K562 (cell line): ENCODE measurements at regions not wholly inside any gene's neighbourhood (a gene's known extent, or its start where the extent isn't known, plus 50 kb on each side); places are given as distances from the start of the nearest gene placed in this dataset.

ENCODE experiments used
- ATAC-seq: fragments of 200-7000 bp; cut with Tn5 transposase; 3 replicates; pipeline ENCODE4 v1.9.1; 2020; ENCODE audit warnings: moderate library complexity
- BruUV-seq: library from RNA; stranded (reverse); fragments of 400-500 nt; replicated peaks from 2 replicates; lab custom pipeline; 2021; lab: Mats Ljungman, UMichigan
- CTCF ChIA-PET: fragments of 300-600 bp; formaldehyde crosslinking; extraction: SDS; loops from one replicate; lab custom pipeline; 2021; ENCODE audit warnings: low intra/inter-chr PET ratio; lab: Yijun Ruan, JAX
- POLR2A ChIA-PET: fragments of 300-600, 350-650 bp; sonication (Branson Sonifier 250); formaldehyde crosslinking; extraction: SDS; loops from one replicate; lab custom pipeline; 2021; ENCODE audit warnings: antibody characterized with exemption, inconsistent platforms; lab: Yijun Ruan, JAX
- DNase-seq, 4 experiments: peaks; one replicate each; pipeline versions ENCODE4 v3.0.0 to v3.0.0-alpha.2; 2011 to 2018; ENCODE audit warnings: low spot score in 3 of 4, mixed read lengths in 3 of 4; ENCODE audit errors: extremely low read depth in 1 of 4
- FAIRE-seq: peaks from 2 replicates; lab custom pipeline; 2011; peaks lifted over from hg19 to GRCh38; lab: Jason Lieb, UNC
- H2AFZ ChIP-seq: 2 replicates; pipeline ENCODE4 v1.6.0; 2011; ENCODE audit warnings: low read depth, low read length, control low read depth, inconsistent platforms
- H3K27ac ChIP-seq: fragments of 200-600 bp; 3 replicates; pipeline ENCODE4 v1.8.0; 2011; ENCODE audit warnings: low read depth, mild to moderate bottlenecking, control low read depth, inconsistent platforms, low read length, moderate library complexity, mixed read lengths; ENCODE audit errors: extremely low read depth
- H3K27me3 ChIP-seq, 2 experiments: fragments of 300-600 bp in 1 of 2; 2 replicates in 1 of 2; 3 replicates in 1 of 2; pipeline versions ENCODE4 v1.6.0 to v1.8.0; 2011; ENCODE audit warnings: inconsistent platforms in 2 of 2, low read length in 2 of 2, mild to moderate bottlenecking in 1 of 2, mixed read lengths in 1 of 2, moderate library complexity in 1 of 2; ENCODE audit not compliant: control insufficient read depth in 2 of 2, insufficient read depth in 2 of 2
- H3K36me3 ChIP-seq: fragments of 300-600 bp; 3 replicates; pipeline ENCODE4 v1.8.0; 2011; ENCODE audit warnings: mild to moderate bottlenecking, low read length, inconsistent platforms; ENCODE audit not compliant: control insufficient read depth, insufficient read depth
- H3K4me1 ChIP-seq, 2 experiments: fragments of 200-600 bp in 1 of 2; replicated peaks in 1 of 2; 2 replicates in 1 of 2; 3 replicates in 1 of 2; pipeline versions ENCODE4 v1.5.1 to v1.8.0; 2011; ENCODE audit warnings: inconsistent platforms in 2 of 2, low read length in 2 of 2, mild to moderate bottlenecking in 1 of 2, mixed read lengths in 1 of 2, moderate library complexity in 1 of 2; ENCODE audit not compliant: control insufficient read depth in 2 of 2, insufficient read depth in 2 of 2
- H3K4me2 ChIP-seq: 2 replicates; pipeline ENCODE4 v1.6.1; 2011; ENCODE audit warnings: low read length, control low read depth, inconsistent platforms, mixed read lengths; ENCODE audit not compliant: insufficient read depth
- H3K4me3 ChIP-seq: fragments of 200-600 bp; sonication (generic), shearing (Covaris generic); 2 replicates; pipeline ENCODE4 v1.5.1; 2016; ENCODE audit warnings: control low read depth, inconsistent platforms
- H3K79me2 ChIP-seq: fragments of 200-600 bp; 3 replicates; pipeline ENCODE4 v1.8.0; 2011; ENCODE audit warnings: low read length, inconsistent platforms; ENCODE audit not compliant: control insufficient read depth, insufficient read depth
- H3K9ac ChIP-seq, 2 experiments: 2 replicates each; pipeline versions ENCODE4 v1.6.0 to v1.6.1; 2011; ENCODE audit warnings: low read depth in 2 of 2, low read length in 2 of 2, control low read depth in 1 of 2, inconsistent platforms in 1 of 2, mild to moderate bottlenecking in 1 of 2, mixed read lengths in 1 of 2; ENCODE audit not compliant: insufficient read depth in 1 of 2
- H3K9me1 ChIP-seq: one replicate; pipeline ENCODE4 v1.6.0; 2011; ENCODE audit warnings: inconsistent platforms, mild to moderate bottlenecking, low read length, moderate library complexity; ENCODE audit not compliant: control insufficient read depth, insufficient read depth
- H3K9me3 ChIP-seq: replicated peaks from 2 replicates; pipeline ENCODE4 v1.5.1; 2011; ENCODE audit warnings: low read depth, low read length, inconsistent platforms; ENCODE audit not compliant: control insufficient read depth, insufficient read depth
- H4K20me1 ChIP-seq: replicated peaks from 2 replicates; pipeline ENCODE4 v1.6.1; 2011; ENCODE audit warnings: low read length, inconsistent platforms, mixed read lengths; ENCODE audit not compliant: control insufficient read depth, insufficient read depth
- EZH2 ChIP-seq: IDR thresholded peaks from 2 replicates; pipeline ENCODE4 v1.6.1; 2012; ENCODE audit warnings: low read depth, mild to moderate bottlenecking, inconsistent platforms, low read length, borderline replicate concordance
- GTF2F1 ChIP-seq: IDR thresholded peaks from 2 replicates; pipeline ENCODE4 v1.6.1; 2011; ENCODE audit warnings: low read depth, low read length, improper control_type of control experiment
- KDM4B ChIP-seq, 2 experiments: fragments of 450-650 bp in 1 of 2; sonication (generic) in 1 of 2; IDR thresholded peaks; 2 replicates each; pipeline ENCODE4 v1.6.1; 2016 to 2017; ENCODE audit warnings: borderline replicate concordance in 2 of 2, antibody characterized with exemption in 1 of 2, low read depth in 1 of 2, mild to moderate bottlenecking in 1 of 2
- ZNF696 ChIP-seq: fragments of 250-450 bp; sonication (Bioruptor Pico); conservative IDR thresholded peaks from 2 replicates; pipeline ENCODE4 v1.4.0; 2020; ENCODE audit warnings: mild to moderate bottlenecking, moderate library complexity
- ZNF77 ChIP-seq: fragments of 250-450 bp; sonication (Bioruptor Pico); IDR thresholded peaks from 2 replicates; pipeline ENCODE4 v1.5.0; 2020
- WGBS: fragments of 100-300 bp; shearing (Covaris generic); methylation state at CpG from one replicate; pipeline ENCODE4 v1.1.6; 2016; ENCODE audit warnings: low coverage, mixed read lengths; ENCODE audit not compliant: insufficient coverage; ENCODE audit errors: missing lambda C conversion rate; 5-methylcytosine and 5-hydroxymethylcytosine counted together
- in situ Hi-C: fragments of 300-500 bp; cut with MboI; formaldehyde crosslinking; loops from 4 replicates; pipeline ENCODE4 v1.15.0; 2018; ENCODE audit warnings: inconsistent platforms, mixed read lengths
- intact Hi-C: fragments of 100-400 bp; cut with micrococcal nuclease; formaldehyde crosslinking; loops from 2 replicates; pipeline ENCODE4 v1.14.2; 2022
- TF ChIP-seq, protein P1 (sequence below), 3 experiments: fragments of 200-800 bp in 1 of 3; fragments of 250-450 bp in 1 of 3; fragments of 450-650 bp in 1 of 3; sonication (Bioruptor Pico) in 1 of 3; sonication (Bioruptor generic) in 1 of 3; formaldehyde crosslinking in 1 of 3; IDR thresholded peaks; 2 replicates each; pipeline versions ENCODE4 v1.6.1 to v1.8.0; 2016 to 2022; ENCODE audit warnings: mild to moderate bottlenecking in 2 of 3, missing genetic modification characterization in 2 of 3, missing compliant biosample characterization in 1 of 3, moderate library complexity in 1 of 3
- TF ChIP-seq, protein P2 (sequence below): sonication (generic); formaldehyde crosslinking; IDR thresholded peaks from 2 replicates; pipeline ENCODE4 v1.8.0; 2022; ENCODE audit warnings: mild to moderate bottlenecking, missing genetic modification reagents
- TF ChIP-seq, protein P3 (sequence below), 2 experiments: IDR thresholded peaks in 1 of 2; conservative IDR thresholded peaks in 1 of 2; 2 replicates each; pipeline ENCODE4 v1.6.1; 2016; ENCODE audit warnings: low read depth in 2 of 2, mild to moderate bottlenecking in 1 of 2, missing compliant biosample characterization in 1 of 2, missing genetic modification characterization in 1 of 2, moderate library complexity in 1 of 2

DNA sequence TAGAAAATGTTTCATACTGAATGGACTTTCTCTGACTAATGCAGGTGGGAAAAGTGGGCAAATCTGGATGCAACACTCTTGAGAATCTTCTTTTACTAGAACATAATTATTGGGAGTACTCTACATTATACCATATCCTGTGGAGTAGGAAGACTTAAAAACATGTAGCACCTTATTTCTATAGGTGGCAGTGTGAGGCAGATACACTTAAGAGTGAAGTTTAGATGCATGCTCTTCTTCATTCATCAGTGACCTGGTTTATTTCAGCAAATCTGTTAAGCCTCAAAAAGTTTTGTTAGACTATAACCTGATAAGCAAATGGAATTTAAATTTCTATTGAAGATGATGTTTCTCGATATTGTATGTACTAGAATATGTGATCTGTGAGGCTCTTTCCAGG, 1087.1 kb upstream of the LRRN3 start:
- Histone ChIP-seq H3K9ac (no peak overlapping the region), H3K9me1 (no peaks in the 10 kb centered on the region), H2AFZ (no peak overlapping the region), H3K79me2 (no peaks in the 10 kb centered on the region), H3K4me3 (no peak overlapping the region), H3K36me3 (no peaks in the 10 kb centered on the region), H3K4me2 (no peak overlapping the region), H3K27me3 (no peaks in the 10 kb centered on the region), H3K4me1 (no peaks in the 10 kb centered on the region), H3K27ac (no peak overlapping the region), H4K20me1 (no peaks in the 10 kb centered on the region), H3K9me3 (peaks cover 2% of the 10 kb centered on the region; the same call in 1 of the 2 replicates)
- in situ Hi-C loops = no loop called here
- DNase-seq (no peak), FAIRE-seq (no peak), ATAC-seq (no peak)
- WGBS = 0% methylated on average over 1 of the region's 1 CpG
- intact Hi-C loops = no loop called here
- ChIA-PET POLR2A (no interaction called here), CTCF (no interaction called here)
- no TSS peak for BruUV-seq
- TF ChIP-seq ZNF696 = no peak
- TF ChIP-seq, protein P1, sequence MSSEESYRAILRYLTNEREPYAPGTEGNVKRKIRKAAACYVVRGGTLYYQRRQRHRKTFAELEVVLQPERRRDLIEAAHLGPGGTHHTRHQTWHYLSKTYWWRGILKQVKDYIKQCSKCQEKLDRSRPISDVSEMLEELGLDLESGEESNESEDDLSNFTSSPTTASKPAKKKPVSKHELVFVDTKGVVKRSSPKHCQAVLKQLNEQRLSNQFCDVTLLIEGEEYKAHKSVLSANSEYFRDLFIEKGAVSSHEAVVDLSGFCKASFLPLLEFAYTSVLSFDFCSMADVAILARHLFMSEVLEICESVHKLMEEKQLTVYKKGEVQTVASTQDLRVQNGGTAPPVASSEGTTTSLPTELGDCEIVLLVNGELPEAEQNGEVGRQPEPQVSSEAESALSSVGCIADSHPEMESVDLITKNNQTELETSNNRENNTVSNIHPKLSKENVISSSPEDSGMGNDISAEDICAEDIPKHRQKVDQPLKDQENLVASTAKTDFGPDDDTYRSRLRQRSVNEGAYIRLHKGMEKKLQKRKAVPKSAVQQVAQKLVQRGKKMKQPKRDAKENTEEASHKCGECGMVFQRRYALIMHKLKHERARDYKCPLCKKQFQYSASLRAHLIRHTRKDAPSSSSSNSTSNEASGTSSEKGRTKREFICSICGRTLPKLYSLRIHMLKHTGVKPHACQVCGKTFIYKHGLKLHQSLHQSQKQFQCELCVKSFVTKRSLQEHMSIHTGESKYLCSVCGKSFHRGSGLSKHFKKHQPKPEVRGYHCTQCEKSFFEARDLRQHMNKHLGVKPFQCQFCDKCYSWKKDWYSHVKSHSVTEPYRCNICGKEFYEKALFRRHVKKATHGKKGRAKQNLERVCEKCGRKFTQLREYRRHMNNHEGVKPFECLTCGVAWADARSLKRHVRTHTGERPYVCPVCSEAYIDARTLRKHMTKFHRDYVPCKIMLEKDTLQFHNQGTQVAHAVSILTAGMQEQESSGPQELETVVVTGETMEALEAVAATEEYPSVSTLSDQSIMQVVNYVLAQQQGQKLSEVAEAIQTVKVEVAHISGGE (CRISPR knock-in tag; IDR thresholded peaks at IDR 0.05) = no peak
- TF ChIP-seq, protein P2, sequence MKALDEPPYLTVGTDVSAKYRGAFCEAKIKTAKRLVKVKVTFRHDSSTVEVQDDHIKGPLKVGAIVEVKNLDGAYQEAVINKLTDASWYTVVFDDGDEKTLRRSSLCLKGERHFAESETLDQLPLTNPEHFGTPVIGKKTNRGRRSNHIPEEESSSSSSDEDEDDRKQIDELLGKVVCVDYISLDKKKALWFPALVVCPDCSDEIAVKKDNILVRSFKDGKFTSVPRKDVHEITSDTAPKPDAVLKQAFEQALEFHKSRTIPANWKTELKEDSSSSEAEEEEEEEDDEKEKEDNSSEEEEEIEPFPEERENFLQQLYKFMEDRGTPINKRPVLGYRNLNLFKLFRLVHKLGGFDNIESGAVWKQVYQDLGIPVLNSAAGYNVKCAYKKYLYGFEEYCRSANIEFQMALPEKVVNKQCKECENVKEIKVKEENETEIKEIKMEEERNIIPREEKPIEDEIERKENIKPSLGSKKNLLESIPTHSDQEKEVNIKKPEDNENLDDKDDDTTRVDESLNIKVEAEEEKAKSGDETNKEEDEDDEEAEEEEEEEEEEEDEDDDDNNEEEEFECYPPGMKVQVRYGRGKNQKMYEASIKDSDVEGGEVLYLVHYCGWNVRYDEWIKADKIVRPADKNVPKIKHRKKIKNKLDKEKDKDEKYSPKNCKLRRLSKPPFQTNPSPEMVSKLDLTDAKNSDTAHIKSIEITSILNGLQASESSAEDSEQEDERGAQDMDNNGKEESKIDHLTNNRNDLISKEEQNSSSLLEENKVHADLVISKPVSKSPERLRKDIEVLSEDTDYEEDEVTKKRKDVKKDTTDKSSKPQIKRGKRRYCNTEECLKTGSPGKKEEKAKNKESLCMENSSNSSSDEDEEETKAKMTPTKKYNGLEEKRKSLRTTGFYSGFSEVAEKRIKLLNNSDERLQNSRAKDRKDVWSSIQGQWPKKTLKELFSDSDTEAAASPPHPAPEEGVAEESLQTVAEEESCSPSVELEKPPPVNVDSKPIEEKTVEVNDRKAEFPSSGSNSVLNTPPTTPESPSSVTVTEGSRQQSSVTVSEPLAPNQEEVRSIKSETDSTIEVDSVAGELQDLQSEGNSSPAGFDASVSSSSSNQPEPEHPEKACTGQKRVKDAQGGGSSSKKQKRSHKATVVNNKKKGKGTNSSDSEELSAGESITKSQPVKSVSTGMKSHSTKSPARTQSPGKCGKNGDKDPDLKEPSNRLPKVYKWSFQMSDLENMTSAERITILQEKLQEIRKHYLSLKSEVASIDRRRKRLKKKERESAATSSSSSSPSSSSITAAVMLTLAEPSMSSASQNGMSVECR (CRISPR knock-in tag) = no peak
- TF ChIP-seq EZH2 = no peak
- TF ChIP-seq GTF2F1 = no peak
- TF ChIP-seq, protein P3, sequence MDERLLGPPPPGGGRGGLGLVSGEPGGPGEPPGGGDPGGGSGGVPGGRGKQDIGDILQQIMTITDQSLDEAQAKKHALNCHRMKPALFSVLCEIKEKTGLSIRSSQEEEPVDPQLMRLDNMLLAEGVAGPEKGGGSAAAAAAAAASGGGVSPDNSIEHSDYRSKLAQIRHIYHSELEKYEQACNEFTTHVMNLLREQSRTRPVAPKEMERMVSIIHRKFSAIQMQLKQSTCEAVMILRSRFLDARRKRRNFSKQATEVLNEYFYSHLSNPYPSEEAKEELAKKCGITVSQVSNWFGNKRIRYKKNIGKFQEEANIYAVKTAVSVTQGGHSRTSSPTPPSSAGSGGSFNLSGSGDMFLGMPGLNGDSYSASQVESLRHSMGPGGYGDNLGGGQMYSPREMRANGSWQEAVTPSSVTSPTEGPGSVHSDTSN (CRISPR knock-in tag; IDR thresholded peaks at IDR 0.05; ENCODE audit: low read depth) = no peak
- TF ChIP-seq, protein P3 (tag; conservative IDR thresholded peaks at IDR 0.05; ENCODE audit: low read depth) = no peak
- no peak for TF ChIP-seq ZNF77 (CRISPR knock-in tag)
- no peak for TF ChIP-seq KDM4B (IDR thresholded peaks at IDR 0.05; ENCODE audit: borderline replicate concordance in 2 of 2, low read depth in 1 of 2)
